Esophagus muscularis mucosa (tissue), 4 donors: ENCODE measurements at regions not wholly inside any gene's neighbourhood (a gene's known extent, or its start where the extent isn't known, plus 50 kb on each side); places are given as distances from the start of the nearest gene placed in this dataset.

Source experiments
- CTCF ChIP-seq, 3 experiments: fragments of 200-600 bp in 2 of 3; fragments of 450-650 bp in 1 of 3; sonication (generic) in 2 of 3; IDR thresholded peaks; one replicate each; pipeline ENCODE4 v1.5.1; 2017 to 2019; ENCODE audit warnings: antibody characterized with exemption in 3 of 3, mild to moderate bottlenecking in 2 of 3, moderate library complexity in 1 of 3
- EP300 ChIP-seq: sonication (generic); formaldehyde crosslinking; IDR thresholded peaks from one replicate; pipeline ENCODE4 v1.6.1; 2017; ENCODE audit warnings: antibody characterized with exemption
- POLR2A ChIP-seq: fragments of 450-650 bp; IDR thresholded peaks from one replicate; pipeline ENCODE4 v1.6.1; 2017; ENCODE audit warnings: antibody characterized with exemption, moderate library complexity, mild to moderate bottlenecking, low read depth
- POLR2AphosphoS5 ChIP-seq, 2 donors: sonication (generic); formaldehyde crosslinking; IDR thresholded peaks; one replicate each; pipeline ENCODE4 v1.6.1; 2017; ENCODE audit warnings: antibody characterized with exemption in 2 of 2

- TF ChIP-seq POLR2AphosphoS5 (IDR thresholded peaks at IDR 0.05) (no peak), CTCF (IDR thresholded peaks at IDR 0.05) (no peak), POLR2A (no peak), EP300 (no peak)
These were observed 185.7 kb downstream of the LINC00237 start for GRCh38 chr20:20920433-20920832.
